Transverse colon (tissue), 4 donors: ENCODE measurements at regions not wholly inside any gene's neighbourhood (a gene's known extent, or its start where the extent isn't known, plus 50 kb on each side); places are given as distances from the start of the nearest gene placed in this dataset.

Source experiments
- CTCF ChIP-seq, 5 experiments: fragments of 200-600 bp in 3 of 5; fragments of 450-650 bp in 2 of 5; sonication (generic) in 3 of 5; IDR thresholded peaks; 1 replicate in 2 of 5; 2 replicates in 3 of 5; pipeline ENCODE4 v1.5.1; 2016 to 2017; ENCODE audit warnings: antibody characterized with exemption in 5 of 5, inconsistent platforms in 3 of 5, mild to moderate bottlenecking in 2 of 5, moderate library complexity in 1 of 5
- EP300 ChIP-seq: sonication (generic); formaldehyde crosslinking; IDR thresholded peaks from one replicate; pipeline ENCODE4 v1.6.1; 2017; ENCODE audit warnings: antibody characterized with exemption, low read depth
- POLR2A ChIP-seq: fragments of 450-650 bp; IDR thresholded peaks from one replicate; pipeline ENCODE4 v1.6.1; 2016; ENCODE audit warnings: antibody characterized with exemption, mild to moderate bottlenecking, moderate library complexity
- POLR2AphosphoS5 ChIP-seq, 3 donors: sonication (generic); formaldehyde crosslinking; IDR thresholded peaks; one replicate each; pipeline ENCODE4 v1.6.1; 2016; ENCODE audit warnings: antibody characterized with exemption in 3 of 3

- TF ChIP-seq CTCF (IDR thresholded peaks at IDR 0.05): no peak
- no peak for TF ChIP-seq EP300
- no peak for TF ChIP-seq POLR2A
- no peak for TF ChIP-seq POLR2AphosphoS5 (IDR thresholded peaks at IDR 0.05)
Observed at GRCh38 chr2:106338043-106338442, 130.2 kb downstream of the RGPD3 start.
